ENCODE measurements at regions not wholly inside any gene's neighbourhood (a gene's known extent, or its start where the extent isn't known, plus 50 kb on each side); places are given as distances from the start of the nearest gene placed in this dataset.

DNA sequence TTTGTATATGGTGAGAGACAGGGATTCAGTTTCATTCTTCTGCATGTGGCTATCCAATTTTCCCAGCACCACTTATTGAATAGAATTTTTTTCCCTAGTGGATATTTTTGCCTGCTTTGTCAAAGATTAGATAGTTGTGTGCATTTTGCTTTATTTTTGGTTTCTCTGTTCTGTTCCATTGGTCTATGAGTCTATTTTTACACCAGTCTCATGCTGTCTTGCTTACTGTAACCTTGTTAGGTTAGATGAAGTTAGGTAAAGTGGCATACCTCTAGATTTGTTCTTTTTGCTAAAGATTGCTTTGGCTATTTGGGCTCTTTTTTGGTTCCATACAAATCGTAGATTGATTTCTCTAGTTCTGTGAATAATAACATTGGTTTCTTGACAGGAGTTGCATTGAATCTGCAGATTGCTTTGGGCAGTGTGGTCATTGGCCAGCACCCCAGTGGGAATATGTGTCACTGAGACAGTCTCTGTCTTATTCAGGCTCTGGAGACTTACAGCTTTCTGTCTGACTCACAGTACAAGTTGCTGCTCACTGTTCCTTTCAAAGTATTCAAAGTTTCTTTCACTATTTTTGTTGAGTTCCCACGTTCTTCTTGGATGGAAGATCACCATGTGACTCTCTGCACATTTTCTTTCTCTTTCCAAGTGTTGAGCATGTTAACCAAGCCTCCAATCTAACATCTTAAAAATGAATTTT is 709.1 kb downstream of the CDH11 start:
- DNase-seq (ENCODE audit: low spot score in 2 of 2) (no peak), ATAC-seq (no peak)
- Mint-ChIP-seq H3K27ac (no peak overlapping the region), H3K9me3 (peaks cover 14% of the 10 kb centered on the region in 2 donors), H3K36me3 (peaks cover 0 to 10% of the 10 kb centered on the region in 2 donors)

DNA sequence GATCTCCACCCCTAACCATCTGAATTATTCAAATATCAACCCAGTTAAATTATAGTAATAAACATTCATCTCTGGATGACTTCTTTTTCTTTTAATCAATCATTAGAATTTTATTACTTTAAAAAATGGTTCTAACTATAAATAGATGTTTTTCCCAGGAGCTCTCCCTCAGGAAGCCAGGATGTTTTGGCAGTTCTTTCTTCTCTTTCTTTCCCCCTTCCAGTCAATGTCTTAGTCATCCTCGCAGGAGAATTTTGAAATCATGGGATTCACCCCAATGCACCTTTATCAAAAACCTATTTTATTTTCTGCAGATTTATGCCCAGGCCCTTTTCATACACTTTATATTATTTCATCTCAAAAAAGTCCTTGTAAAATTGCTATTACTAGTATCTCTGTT is 711.6 kb downstream of the CDH11 start:
- Mint-ChIP-seq H3K36me3 (peaks cover 0 to 5% of the 10 kb centered on the region in 2 donors), H3K27ac (no peak overlapping the region), H3K9me3 (peaks cover 11 to 21% of the 10 kb centered on the region in 2 donors)
- DNase-seq (ENCODE audit: low spot score in 2 of 2) (no peak), ATAC-seq (no peak)

DNA sequence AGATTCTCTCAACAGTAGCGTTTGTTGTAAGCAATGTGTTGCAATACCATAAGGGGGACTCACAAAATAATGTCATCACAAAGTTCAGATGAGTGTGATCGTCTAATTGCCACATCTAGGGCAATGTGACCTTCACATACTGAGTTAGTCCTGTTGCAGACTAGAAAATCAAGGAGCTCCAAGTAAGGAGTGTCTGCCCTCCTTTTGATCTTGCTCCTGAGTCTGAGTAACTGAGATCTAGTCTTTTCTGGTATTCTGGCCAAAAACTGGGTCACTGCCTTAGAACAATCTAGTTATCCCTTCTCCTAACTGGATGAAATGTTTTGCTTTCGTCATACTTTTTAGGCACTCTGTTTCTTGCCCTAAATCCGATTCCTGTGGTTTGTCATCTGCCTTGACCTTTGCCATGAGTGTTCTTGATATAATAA is 712.1 kb downstream of the CDH11 start:
- ATAC-seq (no peak), DNase-seq (ENCODE audit: low spot score in 2 of 2) (no peak)
- no peak overlapping the region for H3K27ac Mint-ChIP-seq
- H3K36me3 Mint-ChIP-seq = peaks cover 0 to 5% of the 10 kb centered on the region in 2 donors
- peaks cover 9 to 25% of the 10 kb centered on the region in 2 donors for H3K9me3 Mint-ChIP-seq

DNA sequence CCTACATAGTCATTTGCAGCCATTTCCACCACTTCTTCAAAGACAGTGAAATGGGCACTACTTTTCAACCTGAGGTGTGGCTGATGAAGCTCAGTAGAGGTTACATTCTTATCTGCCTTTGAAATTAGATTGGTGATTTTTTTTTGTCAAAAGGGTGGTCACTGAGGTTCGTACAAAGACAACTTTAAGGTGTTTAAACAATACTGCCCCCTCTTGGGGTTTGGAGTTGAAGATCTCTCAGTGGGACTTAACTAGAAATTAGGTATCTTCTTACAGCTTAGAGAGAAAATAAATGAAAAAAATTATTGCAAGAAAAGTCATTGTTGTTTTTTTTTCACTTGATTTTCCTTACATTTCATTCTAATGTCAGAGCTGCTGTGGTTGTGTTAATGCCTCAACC is 713.2 kb downstream of the CDH11 start:
- ATAC-seq = no peak
- Mint-ChIP-seq H3K27ac (no peak overlapping the region), H3K9me3 (peaks cover 6 to 22% of the 10 kb centered on the region in 2 donors), H3K36me3 (peaks cover 0 to 1% of the 10 kb centered on the region in 2 donors)
- DNase-seq (ENCODE audit: low spot score in 2 of 2) = no peak

DNA sequence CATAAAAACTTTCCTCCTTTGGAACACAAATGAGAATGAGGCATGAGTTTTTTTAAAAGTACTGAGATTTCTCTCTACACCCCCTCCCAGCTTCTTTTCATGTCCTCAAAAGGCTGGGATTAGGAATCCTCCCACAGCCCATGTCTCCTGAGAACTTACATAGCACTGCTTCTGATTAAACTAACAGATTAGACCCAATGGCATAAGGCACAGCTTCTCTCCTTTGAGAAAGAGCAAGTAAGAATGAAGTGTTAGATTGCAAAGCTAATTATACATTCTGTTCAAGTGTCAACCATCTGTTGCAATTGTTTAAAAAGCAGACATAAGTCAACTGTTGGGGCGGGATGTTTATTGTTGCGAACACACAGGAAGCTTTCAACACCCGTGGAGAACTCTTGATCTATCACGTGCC is 715.1 kb downstream of the CDH11 start:
- ATAC-seq (no peak), DNase-seq (ENCODE audit: low spot score in 2 of 2) (no peak)
- no peaks in the 10 kb centered on the region for H3K36me3 Mint-ChIP-seq
- H3K27ac Mint-ChIP-seq = no peak overlapping the region
- peaks cover 9 to 18% of the 10 kb centered on the region in 2 donors for H3K9me3 Mint-ChIP-seq

DNA sequence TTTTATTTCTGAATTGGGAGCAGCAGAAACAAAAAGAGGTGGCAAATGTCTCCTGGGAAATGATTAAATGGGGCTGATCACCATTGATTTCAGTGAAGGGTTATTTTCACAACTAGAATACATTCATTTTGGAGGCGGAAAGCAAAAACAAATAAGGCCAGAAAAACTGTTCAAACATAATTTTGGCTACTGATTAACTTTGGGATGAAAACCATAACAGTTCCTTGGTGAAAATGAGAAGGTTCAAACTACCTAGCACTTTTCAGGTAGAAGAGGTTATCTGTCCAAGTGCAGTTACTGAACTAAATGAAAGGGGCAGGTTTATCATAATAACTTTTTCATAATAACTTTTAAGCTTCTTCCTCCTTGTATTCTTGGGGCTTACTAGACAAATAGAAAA is 718.5 kb downstream of the CDH11 start:
- Mint-ChIP-seq H3K36me3 (peaks cover 0 to under 1% of the 10 kb centered on the region in 2 donors), H3K27ac (no peak overlapping the region), H3K9me3 (peaks cover 20 to 22% of the 10 kb centered on the region in 2 donors)
- no peak for DNase-seq (ENCODE audit: low spot score in 2 of 2)
- no peak for ATAC-seq

DNA sequence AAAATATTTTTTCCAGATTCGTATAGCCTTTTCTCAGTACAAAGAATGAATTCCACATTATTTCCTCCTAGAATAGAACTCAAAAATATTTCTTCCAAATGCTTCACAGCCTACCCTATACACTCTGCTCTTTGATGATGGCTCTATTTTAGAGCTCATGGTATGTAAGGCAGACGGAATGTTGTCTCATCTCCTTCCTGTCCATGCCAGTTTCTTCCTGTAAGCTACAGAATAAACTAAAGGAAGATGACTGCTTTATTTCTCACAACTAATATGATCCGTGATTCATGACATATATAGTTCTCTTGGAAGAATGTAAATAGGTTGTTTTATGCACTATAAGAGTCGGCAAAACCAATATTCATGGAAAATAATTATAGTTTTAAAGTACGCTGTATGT is 723.1 kb downstream of the CDH11 start:
- DNase-seq (ENCODE audit: low spot score in 2 of 2) (no peak), ATAC-seq (no peak)
- peaks cover 18 to 33% of the 10 kb centered on the region in 2 donors for H3K9me3 Mint-ChIP-seq
- H3K27ac Mint-ChIP-seq = no peak overlapping the region
- peaks cover 0 to 13% of the 10 kb centered on the region in 2 donors for H3K36me3 Mint-ChIP-seq

DNA sequence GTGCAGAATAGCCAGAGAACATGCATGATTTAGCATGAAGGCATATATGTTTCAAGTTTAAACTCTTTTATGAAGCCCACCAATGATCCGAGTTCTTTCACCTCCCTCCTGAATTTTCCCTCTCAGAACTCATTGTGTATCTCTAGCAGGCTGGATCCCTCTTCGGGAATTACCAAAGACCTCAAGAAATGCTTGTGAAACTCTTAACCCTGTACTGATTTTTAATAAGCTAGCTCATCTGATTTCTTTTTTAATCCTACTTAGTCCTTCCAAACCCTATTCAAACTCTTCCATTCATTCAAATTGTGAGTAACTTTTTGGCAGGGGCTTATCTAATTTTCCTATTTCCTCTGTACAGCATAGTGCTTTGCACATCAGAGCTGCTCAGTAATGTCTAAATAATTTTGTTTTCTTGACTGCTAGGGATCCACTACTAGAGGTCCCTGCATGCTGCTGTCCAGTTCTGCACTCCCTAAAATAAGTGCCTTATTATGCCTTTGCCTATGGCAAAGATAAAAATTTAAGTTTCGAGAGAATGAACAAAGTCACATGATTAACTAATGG is 723.8 kb downstream of the CDH11 start:
- Mint-ChIP-seq H3K9me3 (peaks cover 15 to 29% of the 10 kb centered on the region in 2 donors), H3K36me3 (peaks cover 0 to 13% of the 10 kb centered on the region in 2 donors), H3K27ac (no peak overlapping the region)
- ATAC-seq (no peak), DNase-seq (ENCODE audit: low spot score in 2 of 2) (no peak)

DNA sequence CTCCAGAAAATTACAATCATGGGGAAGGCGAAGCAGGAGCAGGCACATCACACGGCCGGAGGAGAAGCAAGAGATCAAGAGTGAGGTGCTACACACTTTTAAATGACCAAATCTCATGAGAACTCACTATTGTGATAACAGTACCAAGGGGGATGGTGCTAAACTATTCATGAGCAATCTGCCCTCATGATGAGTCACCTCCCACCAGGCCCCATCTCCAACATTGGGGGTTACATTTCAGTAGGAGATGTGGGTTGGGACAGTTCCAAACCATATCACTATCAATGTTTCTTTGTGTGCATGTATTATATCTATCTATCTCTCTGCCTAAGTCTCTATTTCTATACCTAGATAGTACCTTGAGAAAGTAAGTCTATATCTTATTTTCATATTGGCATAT is 724.8 kb downstream of the CDH11 start:
- H3K36me3 Mint-ChIP-seq = peaks cover 0 to 13% of the 10 kb centered on the region in 2 donors
- no peak for ATAC-seq
- H3K9me3 Mint-ChIP-seq = peaks cover 13 to 28% of the 10 kb centered on the region in 2 donors

DNA sequence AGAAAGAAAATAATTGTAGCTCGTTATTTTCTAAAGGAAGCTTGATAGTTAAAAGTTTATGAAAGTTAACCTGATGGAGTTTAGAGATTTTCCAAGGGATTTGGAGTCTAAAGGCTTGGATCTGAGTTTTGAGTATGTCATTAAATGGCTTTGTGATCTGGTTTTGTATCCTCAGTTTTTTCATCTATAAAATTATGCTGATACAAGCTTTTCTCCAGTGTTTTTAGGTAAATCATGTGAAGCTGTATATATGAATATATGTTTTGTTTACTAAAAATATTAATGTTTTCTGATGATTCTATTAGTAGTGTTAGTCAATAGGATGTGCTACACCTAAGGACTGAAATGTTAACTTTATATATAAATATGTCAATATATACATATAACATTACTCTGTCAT is 727.8 kb downstream of the CDH11 start:
- no peak for DNase-seq (ENCODE audit: low spot score in 2 of 2)
- Mint-ChIP-seq H3K27ac (no peak overlapping the region), H3K36me3 (peaks cover 0 to 18% of the 10 kb centered on the region in 2 donors), H3K9me3 (peaks cover 18 to 27% of the 10 kb centered on the region in 2 donors)
- ATAC-seq = no peak

More for the DNA sequence above, 724.8 kb downstream of the CDH11 start:
- no peak for DNase-seq (ENCODE audit: low spot score in 2 of 2)
- H3K27ac Mint-ChIP-seq = no peak overlapping the region

DNA sequence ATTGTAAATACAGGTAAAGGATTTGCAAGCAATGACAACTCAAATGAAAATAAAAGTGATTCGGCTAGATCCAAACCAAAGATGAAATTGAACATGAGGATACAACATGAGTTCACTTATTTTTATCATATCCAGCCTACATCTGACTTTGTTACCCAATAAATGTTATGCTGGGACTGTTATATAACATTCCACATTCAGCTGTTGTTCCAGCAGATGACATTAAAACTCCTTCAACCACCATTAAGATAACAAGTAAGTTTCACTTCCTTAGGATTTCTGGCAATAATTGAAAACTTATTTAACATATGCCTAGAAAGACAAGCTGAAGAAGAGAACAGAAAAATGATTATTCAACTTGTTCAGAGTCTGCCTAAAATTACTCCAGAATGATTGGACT is 729.4 kb downstream of the CDH11 start:
- DNase-seq (ENCODE audit: low spot score in 2 of 2) (no peak), ATAC-seq (no peak)
- peaks cover 15 to 19% of the 10 kb centered on the region in 2 donors for H3K9me3 Mint-ChIP-seq
- H3K36me3 Mint-ChIP-seq = peaks cover 0 to 16% of the 10 kb centered on the region in 2 donors
- no peak overlapping the region for H3K27ac Mint-ChIP-seq

DNA sequence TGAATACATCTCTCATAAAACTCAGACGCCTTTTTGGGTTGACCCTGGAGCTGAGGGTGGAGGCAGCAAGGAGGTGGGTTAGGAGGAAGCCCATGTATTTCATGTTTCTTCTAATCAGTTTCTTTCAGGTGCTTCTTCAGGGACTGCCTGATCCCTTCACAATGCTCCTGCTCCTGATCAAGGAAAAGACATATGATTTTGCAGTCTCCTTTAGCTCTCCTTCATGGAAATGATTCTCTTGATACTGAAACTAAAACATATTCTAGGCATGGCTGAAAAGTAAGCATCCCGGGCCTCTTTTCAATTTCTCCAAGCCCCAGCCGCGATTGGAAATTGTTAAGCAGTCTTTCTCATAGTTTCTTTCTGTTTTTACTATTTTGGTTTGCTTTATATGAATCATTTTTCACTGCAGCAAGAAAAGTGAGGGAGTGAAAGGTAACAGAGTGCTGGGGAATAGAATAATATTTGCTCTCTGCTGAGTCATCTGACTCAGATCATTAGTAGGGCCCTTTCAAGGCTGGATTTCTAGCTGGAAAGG is 730.7 kb downstream of the CDH11 start:
- Mint-ChIP-seq H3K36me3 (peaks cover 6 to 17% of the 10 kb centered on the region in 2 donors), H3K9me3 (peaks cover 21 to 24% of the 10 kb centered on the region in 2 donors), H3K27ac (no peak overlapping the region)
- no peak for DNase-seq (ENCODE audit: low spot score in 2 of 2)
- ATAC-seq = no peak

DNA sequence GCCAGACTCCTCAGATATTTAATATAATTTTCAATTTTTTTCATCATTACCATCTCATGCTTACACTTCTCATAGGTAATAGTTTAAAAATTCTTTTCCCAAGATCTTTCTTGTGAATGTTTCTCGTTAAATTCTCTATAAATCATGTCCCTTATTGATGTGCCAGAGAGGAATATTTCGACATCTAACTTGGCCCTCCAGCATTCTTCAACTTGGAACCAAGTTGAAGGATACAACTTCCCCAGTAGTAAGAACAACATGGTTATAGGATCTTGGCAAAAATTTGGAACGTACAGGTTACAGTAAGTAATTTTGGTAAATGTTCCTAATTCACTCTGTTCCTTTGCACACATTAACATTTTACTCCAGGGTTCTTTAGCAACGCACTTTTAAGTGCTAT is 731.8 kb downstream of the CDH11 start:
- no peak for DNase-seq (ENCODE audit: low spot score in 2 of 2)

DNA sequence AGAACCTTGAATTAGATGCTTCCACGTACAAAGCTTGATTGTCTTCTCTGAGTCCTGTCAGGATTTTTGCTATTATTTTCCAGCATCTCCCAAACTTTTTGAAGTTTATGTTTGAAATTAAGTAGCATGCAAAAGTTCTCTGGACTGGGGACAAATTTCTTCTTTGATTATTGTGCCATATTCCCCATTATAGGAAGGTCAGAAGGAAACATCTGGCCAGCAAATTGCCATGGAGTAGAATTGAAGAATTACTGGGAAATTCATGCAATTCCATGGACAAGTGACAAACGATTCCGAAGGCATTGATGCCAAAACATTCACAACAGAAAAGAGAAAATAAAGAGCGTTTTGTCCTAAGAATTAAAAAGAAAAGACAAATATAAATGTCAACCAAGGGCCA is 737.2 kb downstream of the CDH11 start:
- no peak for ATAC-seq
- H3K27ac Mint-ChIP-seq = no peak overlapping the region
- no peak for DNase-seq (ENCODE audit: low spot score in 2 of 2)
- H3K9me3 Mint-ChIP-seq = peaks cover 27 to 36% of the 10 kb centered on the region in 2 donors
- H3K36me3 Mint-ChIP-seq = peaks cover 7 to 19% of the 10 kb centered on the region in 2 donors

More for the DNA sequence above, 731.8 kb downstream of the CDH11 start:
- no peak for ATAC-seq
- peaks cover 27 to 31% of the 10 kb centered on the region in 2 donors for H3K9me3 Mint-ChIP-seq
- H3K36me3 Mint-ChIP-seq = peaks cover 7 to 24% of the 10 kb centered on the region in 2 donors
- H3K27ac Mint-ChIP-seq = no peak overlapping the region

DNA sequence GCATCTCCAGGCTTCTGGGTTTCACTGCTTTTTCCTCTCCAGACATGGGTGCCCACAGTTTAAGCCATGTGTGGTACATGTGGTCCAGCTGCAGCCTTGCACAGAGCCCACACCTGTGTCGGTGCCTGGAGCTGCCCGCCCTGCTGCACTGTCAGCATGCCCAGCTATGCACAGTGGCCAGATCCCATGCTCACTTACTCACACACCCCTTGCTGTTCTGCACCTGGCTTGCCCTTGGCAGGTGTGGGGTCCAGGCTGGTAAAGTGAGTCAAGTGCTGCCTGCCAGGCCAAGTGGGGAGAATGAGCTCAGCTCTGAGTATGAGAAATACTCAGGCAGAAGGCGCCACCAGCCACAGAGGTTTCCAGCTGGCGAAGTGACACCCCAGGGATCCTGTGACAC is 739.9 kb downstream of the CDH11 start:
- Mint-ChIP-seq H3K27ac (no peak overlapping the region), H3K9me3 (peaks cover 24 to 28% of the 10 kb centered on the region in 2 donors), H3K36me3 (peaks cover 7 to 11% of the 10 kb centered on the region in 2 donors)
- DNase-seq (ENCODE audit: low spot score in 2 of 2) = no peak
- no peak for ATAC-seq

DNA sequence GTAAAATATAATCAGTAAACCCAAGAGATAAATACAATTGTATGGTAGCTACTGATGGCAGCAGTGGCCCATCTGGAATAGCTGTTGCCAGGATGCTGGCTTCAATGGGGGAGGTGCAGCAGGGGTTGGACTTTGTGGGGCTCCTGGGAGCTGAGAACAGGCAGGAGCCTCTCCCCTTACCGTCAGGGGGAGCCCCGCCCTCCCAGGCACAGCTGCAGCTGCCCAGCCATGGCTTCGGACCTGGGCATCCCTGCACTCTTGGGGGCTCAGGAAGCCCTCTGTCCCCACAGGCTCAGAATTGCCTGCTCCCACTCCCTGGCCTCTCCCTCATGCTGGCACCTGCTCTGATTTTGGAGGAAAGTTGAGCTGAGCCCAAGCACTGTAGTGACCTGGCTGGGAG is 741.1 kb downstream of the CDH11 start:
- no peak for DNase-seq (ENCODE audit: low spot score in 2 of 2)
- Mint-ChIP-seq H3K27ac (no peak overlapping the region), H3K9me3 (peaks cover 15 to 20% of the 10 kb centered on the region in 2 donors), H3K36me3 (peaks cover 0 to 4% of the 10 kb centered on the region in 2 donors)
- no peak for ATAC-seq

DNA sequence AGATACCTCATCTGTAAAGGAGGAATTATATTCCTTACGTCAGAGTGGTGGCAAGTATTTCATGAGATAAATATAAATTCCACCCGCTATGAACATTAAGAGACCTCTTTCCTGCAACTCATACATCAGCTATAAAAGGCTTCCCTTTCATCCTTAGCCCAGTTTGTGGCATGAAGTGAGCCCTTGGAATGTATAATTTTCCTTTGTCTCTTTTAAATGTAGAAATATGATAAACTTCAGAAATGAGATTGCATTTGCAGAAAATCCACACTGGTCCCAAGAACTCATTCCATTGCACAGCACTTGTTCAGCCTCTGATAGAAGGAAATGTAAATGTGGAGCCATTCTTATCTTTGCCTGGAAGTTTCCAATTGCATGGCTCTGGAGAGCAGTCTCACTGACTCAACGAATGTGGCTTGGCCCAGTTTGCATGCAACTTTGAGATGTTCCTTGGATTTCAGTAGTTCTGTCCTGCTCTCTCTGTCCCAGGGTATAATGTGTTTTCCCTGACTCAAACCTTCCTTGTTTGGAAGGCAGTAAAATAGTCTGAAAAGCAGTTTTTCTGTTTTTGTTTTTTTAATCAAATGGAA is 746.4 kb downstream of the CDH11 start:
- DNase-seq (ENCODE audit: low spot score in 2 of 2) (no peak), ATAC-seq (no peak)
- peaks cover 7 to 11% of the 10 kb centered on the region in 2 donors for H3K9me3 Mint-ChIP-seq
- no peak overlapping the region for H3K27ac Mint-ChIP-seq
- H3K36me3 Mint-ChIP-seq = no peaks in the 10 kb centered on the region
